Rectal smooth muscle tissue (tissue), 1 donor: ENCODE measurements at regions not wholly inside any gene's neighbourhood (a gene's known extent, or its start where the extent isn't known, plus 50 kb on each side); places are given as distances from the start of the nearest gene placed in this dataset.

Experiments used
- H3K27ac ChIP-seq: one replicate; pipeline ENCODE4 v1.7.0; 2013; ENCODE audit warnings: low read depth, low read length, inconsistent platforms
- H3K27me3 ChIP-seq: one replicate; pipeline ENCODE4 v1.7.0; 2013; ENCODE audit warnings: low read length; ENCODE audit not compliant: control insufficient read depth, insufficient read depth
- H3K36me3 ChIP-seq: one replicate; pipeline ENCODE4 v1.7.0; 2013; ENCODE audit warnings: low read length; ENCODE audit not compliant: control insufficient read depth, insufficient read depth
- H3K4me1 ChIP-seq: one replicate; pipeline ENCODE4 v1.7.0; 2013; ENCODE audit warnings: low read length; ENCODE audit not compliant: control insufficient read depth, insufficient read depth
- H3K4me3 ChIP-seq: one replicate; pipeline ENCODE4 v1.7.0; 2013; ENCODE audit warnings: low read length
- H3K9ac ChIP-seq: one replicate; pipeline ENCODE4 v1.7.0; 2013; ENCODE audit warnings: low read length

DNA sequence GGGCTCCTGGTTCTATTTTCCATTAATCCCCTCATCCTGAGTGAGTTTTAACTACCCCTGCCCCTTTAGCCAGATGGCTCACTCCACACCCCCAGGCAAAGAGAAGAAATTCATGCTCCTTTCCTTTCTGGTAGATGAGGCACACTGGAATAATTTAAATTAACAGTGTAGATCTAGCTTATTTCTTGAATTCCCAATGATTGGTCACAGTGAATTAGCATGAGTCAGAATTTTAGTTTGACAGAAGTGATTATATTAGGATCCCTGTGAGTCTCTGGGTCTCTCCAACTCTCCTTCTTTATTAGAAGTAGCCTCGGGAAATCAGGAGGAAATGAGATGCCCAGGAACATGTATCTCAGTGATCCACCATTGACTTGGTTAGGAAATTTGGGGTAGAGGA is 103.1 kb upstream of the KAZN start:
- Histone ChIP-seq H3K27me3 (no peaks in the 10 kb centered on the region), H3K9ac (no peak overlapping the region)

DNA sequence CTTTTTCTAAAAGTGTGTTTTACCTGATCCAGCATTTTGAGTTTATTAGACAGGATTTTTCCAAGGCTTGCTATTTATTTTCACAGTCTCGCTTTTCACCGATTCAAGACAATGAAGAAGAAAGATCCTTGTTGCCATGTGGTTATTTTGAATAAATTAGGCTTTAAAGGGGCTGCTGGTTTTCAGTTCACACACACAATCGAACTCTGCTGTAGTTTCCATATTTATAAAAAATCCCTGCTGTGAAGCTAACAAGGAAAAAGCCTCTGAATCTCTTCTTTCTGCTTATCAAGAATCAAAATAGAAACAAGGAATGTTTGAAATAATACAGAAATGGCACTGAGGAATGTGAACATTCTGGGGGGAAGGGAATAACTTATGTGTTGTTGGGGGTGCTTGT is 102.5 kb upstream of the KAZN start:
- H3K4me1 ChIP-seq = no peaks in the 10 kb centered on the region
- H3K27me3 ChIP-seq = no peaks in the 10 kb centered on the region
- H3K27ac ChIP-seq = no peak overlapping the region
- no peaks in the 10 kb centered on the region for H3K36me3 ChIP-seq
- H3K4me3 ChIP-seq = no peak overlapping the region
- H3K9ac ChIP-seq = no peak overlapping the region

More for the DNA sequence above, 103.1 kb upstream of the KAZN start:
- Histone ChIP-seq H3K4me3 (no peak overlapping the region), H3K36me3 (no peaks in the 10 kb centered on the region), H3K4me1 (no peaks in the 10 kb centered on the region), H3K27ac (no peak overlapping the region)

DNA sequence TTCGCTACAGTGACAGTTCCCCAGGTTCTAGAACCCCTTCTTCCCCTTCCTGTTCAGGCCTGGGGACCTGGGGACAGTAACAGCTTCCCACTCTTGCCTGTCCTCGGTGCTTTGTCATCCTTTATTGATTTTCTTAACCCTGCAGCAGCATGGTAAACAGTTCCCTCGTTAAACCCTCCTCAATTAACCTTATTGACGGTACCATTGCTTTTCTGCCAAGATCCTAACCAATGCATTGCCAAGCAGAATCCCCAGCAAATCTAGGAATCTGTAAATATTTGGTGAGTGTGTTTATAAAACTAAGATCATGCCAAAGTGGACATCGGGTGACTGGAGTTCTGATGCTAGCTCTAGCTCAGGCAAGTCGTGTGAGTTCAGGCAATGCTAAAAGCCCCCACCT is 99.6 kb upstream of the KAZN start:
- Histone ChIP-seq H3K9ac (no peak overlapping the region), H3K36me3 (no peaks in the 10 kb centered on the region), H3K27ac (no peak overlapping the region), H3K4me1 (no peaks in the 10 kb centered on the region), H3K27me3 (no peaks in the 10 kb centered on the region), H3K4me3 (no peak overlapping the region)

DNA sequence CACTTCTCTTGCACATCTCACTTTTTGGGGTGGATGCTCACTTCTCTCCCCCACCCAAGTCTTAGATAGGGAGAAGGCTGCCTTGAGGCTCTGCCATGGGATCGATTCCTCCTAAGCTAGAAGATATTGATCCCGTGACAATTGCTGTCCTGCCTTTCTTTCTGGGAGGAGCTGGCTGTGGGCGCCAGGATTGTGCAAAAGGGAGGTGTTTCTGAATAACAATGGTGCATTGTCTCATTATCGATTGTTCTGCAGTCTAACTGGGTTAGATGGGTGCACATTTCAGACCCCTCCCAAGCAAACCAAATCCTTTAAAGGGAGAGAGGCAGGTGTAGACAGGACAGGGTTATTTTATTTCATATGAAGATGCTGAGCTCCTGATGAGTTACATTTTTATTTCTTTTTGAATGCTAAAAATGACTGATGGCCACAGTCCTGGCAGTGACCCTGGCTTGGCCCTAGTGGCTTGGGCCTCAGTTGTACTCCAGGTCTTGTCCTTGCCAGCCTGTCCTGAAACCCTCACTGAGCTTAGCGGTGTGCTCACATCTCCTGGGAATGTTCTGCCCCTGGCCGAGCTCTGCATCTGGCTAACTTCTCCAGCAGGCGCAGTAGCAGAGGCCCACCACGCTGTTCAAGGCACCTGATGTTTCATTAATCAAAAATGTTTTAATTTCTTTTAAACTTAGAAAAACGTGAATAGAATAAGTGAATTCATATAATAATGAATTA is 99.0 kb upstream of the KAZN start:
- no peak overlapping the region for H3K27ac ChIP-seq
- no peaks in the 10 kb centered on the region for H3K36me3 ChIP-seq
- no peaks in the 10 kb centered on the region for H3K4me1 ChIP-seq
- no peak overlapping the region for H3K4me3 ChIP-seq
- H3K9ac ChIP-seq = no peak overlapping the region
- no peaks in the 10 kb centered on the region for H3K27me3 ChIP-seq

DNA sequence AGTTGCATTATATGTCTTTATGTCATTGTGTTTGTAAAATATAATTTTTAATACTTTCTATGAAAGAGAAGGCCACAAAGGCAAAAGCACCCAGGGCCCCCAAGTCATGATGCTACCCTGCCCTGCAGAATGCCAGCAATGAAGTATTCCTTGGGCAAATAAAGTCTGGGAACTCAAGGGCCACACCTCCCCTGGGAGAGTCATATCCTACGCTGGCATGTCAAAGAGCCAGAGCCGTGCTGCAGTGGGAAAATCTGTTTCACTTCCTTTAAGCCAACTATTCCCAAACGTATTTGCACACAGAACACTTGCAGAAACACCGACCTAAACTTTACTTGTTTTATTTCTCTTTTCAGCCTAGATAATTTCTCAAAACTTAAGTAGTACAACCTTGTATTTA is 98.4 kb upstream of the KAZN start:
- Histone ChIP-seq H3K4me1 (no peaks in the 10 kb centered on the region), H3K27ac (no peak overlapping the region), H3K9ac (no peak overlapping the region), H3K36me3 (no peaks in the 10 kb centered on the region), H3K4me3 (no peak overlapping the region), H3K27me3 (no peaks in the 10 kb centered on the region)

DNA sequence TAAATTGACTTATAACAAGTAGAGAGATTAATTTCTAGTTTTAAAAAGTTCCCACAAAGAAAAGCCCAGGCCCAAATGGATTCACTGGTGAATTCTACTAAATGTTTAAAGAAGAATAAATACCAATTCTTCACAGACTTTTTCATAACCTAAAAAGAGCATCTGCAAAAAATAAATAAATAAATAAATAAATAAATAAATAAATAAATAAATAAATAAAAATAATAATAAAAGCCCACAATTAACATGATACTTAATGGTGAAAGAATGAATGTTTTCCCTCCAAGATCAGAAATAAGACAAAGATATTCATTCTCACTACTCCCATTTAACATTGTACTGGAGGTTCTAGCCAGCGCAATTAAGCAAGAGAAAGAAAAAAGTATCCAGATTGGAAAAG is 97.6 kb upstream of the KAZN start:
- Histone ChIP-seq H3K27me3 (no peaks in the 10 kb centered on the region), H3K4me1 (no peaks in the 10 kb centered on the region)

DNA sequence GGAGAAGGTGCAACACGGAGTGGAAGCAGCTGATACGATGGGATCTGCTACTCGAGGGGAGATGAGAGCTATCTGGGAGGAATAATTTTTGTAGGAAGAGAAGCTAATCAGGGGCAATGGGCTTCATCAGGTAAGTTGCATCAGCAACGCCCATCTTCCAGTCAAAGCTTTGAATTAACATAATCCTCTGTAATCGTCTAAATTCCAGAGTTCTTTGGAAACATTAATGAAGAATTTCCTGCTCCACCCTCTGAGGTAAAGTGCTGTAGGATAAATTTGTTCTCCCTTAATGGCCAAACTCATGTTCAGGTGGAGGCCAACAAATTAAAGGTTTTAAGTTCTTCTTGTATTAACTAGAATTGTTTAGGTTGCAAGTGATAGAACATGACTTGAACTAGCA is 94.0 kb upstream of the KAZN start:
- Histone ChIP-seq H3K4me1 (no peaks in the 10 kb centered on the region), H3K9ac (no peak overlapping the region), H3K36me3 (no peaks in the 10 kb centered on the region), H3K27ac (no peak overlapping the region), H3K4me3 (no peak overlapping the region), H3K27me3 (no peaks in the 10 kb centered on the region)

More for the DNA sequence above, 97.6 kb upstream of the KAZN start:
- Histone ChIP-seq H3K27ac (no peak overlapping the region), H3K9ac (no peak overlapping the region), H3K4me3 (no peak overlapping the region), H3K36me3 (no peaks in the 10 kb centered on the region)

DNA sequence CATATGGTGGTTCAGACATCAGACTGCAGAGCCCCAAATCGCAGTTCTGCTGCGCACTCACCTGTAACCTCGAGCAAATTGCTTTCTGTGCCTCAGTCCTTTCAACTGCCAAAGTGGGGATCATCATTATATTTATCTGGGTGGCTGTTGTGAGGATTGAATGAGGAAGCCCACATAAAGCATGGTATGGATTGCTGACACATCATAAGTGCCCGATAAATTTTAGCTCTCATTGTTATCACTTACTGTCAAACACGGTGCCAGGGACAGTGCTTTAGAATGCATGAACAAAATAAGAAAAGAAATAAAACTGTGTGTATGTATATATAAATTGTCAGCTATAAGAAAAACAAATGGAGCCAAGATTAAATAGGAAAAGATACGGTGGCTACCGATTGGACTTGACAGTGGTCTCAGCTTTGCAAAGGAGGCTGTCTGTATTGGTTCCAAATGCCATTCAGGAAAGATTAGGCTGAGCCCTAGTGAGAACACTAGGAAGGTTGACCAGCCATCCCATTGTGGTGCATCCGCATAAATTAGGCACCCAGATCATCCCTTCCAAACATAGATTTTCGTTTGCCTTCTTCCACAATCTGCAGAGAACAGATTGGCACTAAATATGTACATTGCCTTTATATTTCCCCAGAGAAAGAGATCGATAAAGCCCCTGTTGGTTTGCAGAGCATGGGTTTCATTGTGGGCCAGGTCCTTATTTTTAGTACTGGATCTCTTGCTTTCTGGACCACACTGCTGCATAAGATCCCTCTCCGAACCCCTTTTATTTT is 91.8 kb upstream of the KAZN start:
- H3K9ac ChIP-seq = no peak overlapping the region
- H3K27ac ChIP-seq = no peak overlapping the region
- no peak overlapping the region for H3K4me3 ChIP-seq
- H3K4me1 ChIP-seq = peaks cover 7% of the 10 kb centered on the region
- no peaks in the 10 kb centered on the region for H3K27me3 ChIP-seq
- no peaks in the 10 kb centered on the region for H3K36me3 ChIP-seq

DNA sequence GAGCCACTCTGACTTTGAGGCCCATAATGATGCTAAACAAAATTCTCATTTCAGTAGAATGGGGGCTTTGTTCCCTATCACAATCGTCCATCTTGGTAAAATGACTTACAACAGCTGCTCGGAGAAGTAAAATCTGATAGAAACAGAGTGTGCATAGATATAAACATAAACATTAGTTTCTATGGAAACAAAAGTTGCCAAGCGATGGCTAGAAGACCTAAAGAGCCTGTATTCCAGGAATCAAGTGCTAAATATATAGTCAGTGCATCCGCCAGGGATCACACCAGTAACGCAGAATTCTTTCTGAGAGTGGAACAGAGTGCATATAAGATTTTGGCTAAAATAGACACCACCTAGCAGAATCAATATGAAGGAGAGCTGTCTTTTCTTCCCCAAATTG is 91.2 kb upstream of the KAZN start:
- Histone ChIP-seq H3K4me1 (peaks cover 7% of the 10 kb centered on the region), H3K27me3 (no peaks in the 10 kb centered on the region), H3K36me3 (no peaks in the 10 kb centered on the region), H3K4me3 (no peak overlapping the region), H3K9ac (no peak overlapping the region), H3K27ac (no peak overlapping the region)

DNA sequence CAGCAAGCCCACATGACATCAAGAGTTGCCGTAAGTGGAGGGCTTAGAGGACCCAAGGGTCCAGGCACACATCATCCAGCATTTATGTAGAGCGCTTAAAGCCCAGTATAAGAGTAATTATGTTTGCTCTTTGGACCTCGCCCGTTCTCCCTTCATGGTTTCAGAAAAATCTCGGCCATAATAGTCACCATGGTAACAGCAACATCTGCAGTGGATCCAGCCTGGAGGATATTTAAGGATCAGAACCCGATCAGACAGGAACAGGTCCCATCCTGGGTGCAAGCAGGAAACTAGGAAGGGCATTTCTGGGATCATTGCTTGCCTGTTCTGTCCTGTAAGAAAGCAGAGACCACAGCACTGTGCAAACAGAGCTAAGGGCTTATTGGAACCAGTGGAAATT is 89.9 kb upstream of the KAZN start:
- H3K4me1 ChIP-seq = peaks cover 7% of the 10 kb centered on the region
- H3K4me3 ChIP-seq = no peak overlapping the region
- no peak overlapping the region for H3K9ac ChIP-seq
- no peaks in the 10 kb centered on the region for H3K27me3 ChIP-seq
- no peak overlapping the region for H3K27ac ChIP-seq
- H3K36me3 ChIP-seq = no peaks in the 10 kb centered on the region

DNA sequence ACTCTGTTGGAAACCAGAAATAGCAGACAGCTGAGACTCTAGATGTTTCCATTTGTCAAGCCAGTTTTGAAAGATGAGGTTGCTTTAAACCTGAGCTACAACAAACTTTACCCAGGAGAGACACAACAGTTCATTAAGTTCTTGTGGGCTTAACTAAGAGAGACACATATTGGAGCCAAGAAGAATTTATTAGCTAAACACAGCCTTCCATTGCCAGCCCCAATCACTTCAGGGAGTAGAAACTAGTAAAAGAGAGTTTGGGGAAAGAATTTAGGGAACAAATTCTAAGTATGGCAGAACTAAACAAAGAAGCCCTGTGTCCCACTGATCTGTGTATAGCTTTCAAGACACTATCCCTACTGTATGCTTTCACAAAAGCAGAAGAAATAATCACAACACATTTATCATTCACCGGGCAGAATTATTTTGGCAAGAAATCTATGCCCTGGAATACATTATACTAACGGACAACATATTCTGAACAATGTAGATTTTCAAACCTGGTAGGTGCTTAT is 87.3 kb upstream of the KAZN start:
- Histone ChIP-seq H3K27me3 (no peaks in the 10 kb centered on the region), H3K36me3 (no peaks in the 10 kb centered on the region), H3K9ac (no peak overlapping the region), H3K27ac (no peak overlapping the region), H3K4me1 (peaks cover 7% of the 10 kb centered on the region), H3K4me3 (no peak overlapping the region)

DNA sequence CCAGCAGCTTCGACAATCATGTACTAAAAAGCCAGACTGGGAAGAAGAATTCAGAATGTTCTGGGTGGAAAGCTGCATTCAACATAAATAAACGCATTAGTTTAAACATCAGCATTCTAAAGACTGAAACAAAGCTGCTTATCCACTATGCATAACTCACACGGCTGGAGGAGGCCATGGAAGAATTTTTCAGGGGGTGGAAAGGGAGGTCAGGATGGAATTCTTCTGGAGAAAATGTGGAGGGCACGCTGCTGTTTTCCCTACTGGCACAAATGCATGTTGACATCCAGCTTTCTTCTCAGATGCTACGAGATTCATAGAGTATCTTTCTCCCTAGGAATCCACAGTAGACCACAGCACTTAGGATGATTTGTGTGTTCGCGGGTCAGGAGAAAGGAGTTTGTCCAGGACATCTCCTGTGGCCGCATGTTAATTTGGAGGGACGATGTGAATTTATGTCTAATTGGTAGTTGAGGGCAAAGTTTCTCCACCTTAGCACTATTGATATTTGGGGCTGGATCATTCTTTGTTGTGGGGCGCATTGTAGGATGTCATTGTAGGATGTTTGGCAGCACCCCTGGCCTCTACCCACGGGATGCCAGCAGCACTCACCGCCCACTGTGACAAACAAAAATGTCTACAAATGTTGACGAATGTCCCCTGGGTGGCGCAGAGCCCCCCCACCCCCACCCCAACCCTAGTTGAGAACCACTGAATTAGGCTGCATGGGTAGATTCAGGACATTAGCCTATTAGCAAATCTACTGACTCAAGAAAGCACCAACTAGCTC is 86.5 kb upstream of the KAZN start:
- Histone ChIP-seq H3K9ac (no peak overlapping the region), H3K36me3 (no peaks in the 10 kb centered on the region), H3K4me1 (peaks cover 7% of the 10 kb centered on the region), H3K4me3 (no peak overlapping the region), H3K27me3 (no peaks in the 10 kb centered on the region), H3K27ac (no peak overlapping the region)
